GM12878 (cell line): ENCODE measurements at regions not wholly inside any gene's neighbourhood (a gene's known extent, or its start where the extent isn't known, plus 50 kb on each side); places are given as distances from the start of the nearest gene placed in this dataset.

ENCODE experiments used
- BHLHE40 ChIP-seq, 2 experiments: fragments of 450-650 bp in 1 of 2; IDR thresholded peaks; 2 replicates each; pipeline ENCODE4 v1.6.1; 2011 to 2017; ENCODE audit warnings: low read depth in 2 of 2, borderline replicate concordance in 1 of 2, improper control_type of control experiment in 1 of 2, low read length in 1 of 2, mild to moderate bottlenecking in 1 of 2
- EZH2 ChIP-seq: IDR thresholded peaks from 2 replicates; pipeline ENCODE4 v1.6.1; 2012; ENCODE audit warnings: low read depth, mild to moderate bottlenecking, control low read depth, inconsistent platforms, low read length, borderline replicate concordance; ENCODE audit not compliant: control insufficient read depth
- GABPA ChIP-seq: IDR thresholded peaks from 2 replicates; pipeline ENCODE4 v1.6.1; 2014; ENCODE audit warnings: antibody characterized with exemption, low read depth, mild to moderate bottlenecking, inconsistent platforms
- NR2C2 ChIP-seq: IDR thresholded peaks from 2 replicates; pipeline ENCODE4 v1.6.1; 2011; ENCODE audit warnings: borderline replicate concordance, low read depth; ENCODE audit not compliant: control insufficient read depth, insufficient read length
- POLR2AphosphoS5 ChIP-seq: IDR thresholded peaks from 2 replicates; pipeline ENCODE4 v1.6.1; 2011; ENCODE audit warnings: mild to moderate bottlenecking, low read length, inconsistent platforms
- RAD21 ChIP-seq: IDR thresholded peaks from 2 replicates; pipeline ENCODE4 v1.6.1; 2011; ENCODE audit warnings: mild to moderate bottlenecking, low read depth, low read length, moderate library complexity; ENCODE audit not compliant: insufficient read depth
- TF ChIP-seq, protein P1 (sequence below): fragments of 450-650 bp; IDR thresholded peaks from 2 replicates; pipeline ENCODE4 v1.6.1; 2017; ENCODE audit warnings: mild to moderate bottlenecking

DNA sequence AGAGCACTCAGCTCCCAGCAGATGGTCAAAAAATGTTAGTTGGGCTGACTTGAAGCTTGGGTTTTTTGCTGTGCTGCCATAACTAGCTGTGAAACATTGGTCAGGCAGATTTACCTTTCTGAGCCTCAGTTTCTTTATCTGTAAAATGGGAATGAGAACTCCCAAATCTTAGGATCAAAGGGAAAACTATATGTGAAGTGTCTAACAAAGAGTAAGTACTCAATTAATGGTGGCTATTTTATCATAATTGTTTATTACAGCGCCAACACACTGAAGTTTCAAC lies 164.2 kb upstream of the POU3F1 start:
- no peak for TF ChIP-seq EZH2
- no peak for TF ChIP-seq NR2C2
- no peak for TF ChIP-seq BHLHE40 (IDR thresholded peaks at IDR 0.05; ENCODE audit: borderline replicate concordance in 1 of 2, low read depth in 2 of 2, low read length in 1 of 2)
- TF ChIP-seq, protein P1, sequence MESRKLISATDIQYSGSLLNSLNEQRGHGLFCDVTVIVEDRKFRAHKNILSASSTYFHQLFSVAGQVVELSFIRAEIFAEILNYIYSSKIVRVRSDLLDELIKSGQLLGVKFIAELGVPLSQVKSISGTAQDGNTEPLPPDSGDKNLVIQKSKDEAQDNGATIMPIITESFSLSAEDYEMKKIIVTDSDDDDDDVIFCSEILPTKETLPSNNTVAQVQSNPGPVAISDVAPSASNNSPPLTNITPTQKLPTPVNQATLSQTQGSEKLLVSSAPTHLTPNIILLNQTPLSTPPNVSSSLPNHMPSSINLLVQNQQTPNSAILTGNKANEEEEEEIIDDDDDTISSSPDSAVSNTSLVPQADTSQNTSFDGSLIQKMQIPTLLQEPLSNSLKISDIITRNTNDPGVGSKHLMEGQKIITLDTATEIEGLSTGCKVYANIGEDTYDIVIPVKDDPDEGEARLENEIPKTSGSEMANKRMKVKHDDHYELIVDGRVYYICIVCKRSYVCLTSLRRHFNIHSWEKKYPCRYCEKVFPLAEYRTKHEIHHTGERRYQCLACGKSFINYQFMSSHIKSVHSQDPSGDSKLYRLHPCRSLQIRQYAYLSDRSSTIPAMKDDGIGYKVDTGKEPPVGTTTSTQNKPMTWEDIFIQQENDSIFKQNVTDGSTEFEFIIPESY: no peak
- TF ChIP-seq GABPA: no peak
- TF ChIP-seq POLR2AphosphoS5: no peak
- TF ChIP-seq RAD21: no peak
